GM19043 (cell line): ENCODE measurements at regions not wholly inside any gene's neighbourhood (a gene's known extent, or its start where the extent isn't known, plus 50 kb on each side); places are given as distances from the start of the nearest gene placed in this dataset.

ENCODE experiments used
- ATAC-seq: cut with Tn5 transposase; IDR thresholded peaks from one replicate; pipeline ENCODE4 v1.9.1; 2021; ENCODE audit warnings: low read depth; ENCODE audit not compliant: unreplicated experiment

- no peak for ATAC-seq
These were observed 570.5 kb upstream of the CITED2 start for GRCh38 chr6:139944976-139945375.

GRCh38 chr6:139944131-139944530 is 569.7 kb upstream of the CITED2 start:
- ATAC-seq = no peak

GRCh38 chr6:139943391-139943790 is 568.9 kb upstream of the CITED2 start:
- no peak for ATAC-seq

GRCh38 chr6:139942331-139942730 is 567.9 kb upstream of the CITED2 start:
- ATAC-seq = no peak

- no peak for ATAC-seq
These were observed 567.4 kb upstream of the CITED2 start for GRCh38 chr6:139941826-139942225.

- ATAC-seq = peak; percentile 81
These were observed 566.6 kb upstream of the CITED2 start for GRCh38 chr6:139940741-139941729.

GRCh38 chr6:139939189-139939979 is 564.9 kb upstream of the CITED2 start:
- no peak for ATAC-seq

GRCh38 chr6:139932671-139933070 is 558.2 kb upstream of the CITED2 start:
- no peak for ATAC-seq

GRCh38 chr6:139931747-139932146 is 557.3 kb upstream of the CITED2 start:
- ATAC-seq = no peak

GRCh38 chr6:139927742-139928305 is 553.4 kb upstream of the CITED2 start:
- ATAC-seq = no peak

- ATAC-seq = no peak
These were observed 552.8 kb upstream of the CITED2 start for GRCh38 chr6:139927236-139927635.

- no peak for ATAC-seq
These were observed 552.3 kb upstream of the CITED2 start for GRCh38 chr6:139926711-139927110.

GRCh38 chr6:139925894-139926641 is 551.6 kb upstream of the CITED2 start:
- no peak for ATAC-seq

- no peak for ATAC-seq
These were observed 549.6 kb upstream of the CITED2 start for GRCh38 chr6:139923964-139924475.

GRCh38 chr6:139922236-139922635 is 547.8 kb upstream of the CITED2 start:
- ATAC-seq = no peak

- ATAC-seq = no peak
These were observed 546.3 kb upstream of the CITED2 start for GRCh38 chr6:139920776-139921100.

GRCh38 chr6:139920027-139920775 is 545.8 kb upstream of the CITED2 start:
- no peak for ATAC-seq

- ATAC-seq = no peak
These were observed 544.9 kb upstream of the CITED2 start for GRCh38 chr6:139919107-139920026.
